ENCODE measurements at regions not wholly inside any gene's neighbourhood (a gene's known extent, or its start where the extent isn't known, plus 50 kb on each side); places are given as distances from the start of the nearest gene placed in this dataset.

DNA sequence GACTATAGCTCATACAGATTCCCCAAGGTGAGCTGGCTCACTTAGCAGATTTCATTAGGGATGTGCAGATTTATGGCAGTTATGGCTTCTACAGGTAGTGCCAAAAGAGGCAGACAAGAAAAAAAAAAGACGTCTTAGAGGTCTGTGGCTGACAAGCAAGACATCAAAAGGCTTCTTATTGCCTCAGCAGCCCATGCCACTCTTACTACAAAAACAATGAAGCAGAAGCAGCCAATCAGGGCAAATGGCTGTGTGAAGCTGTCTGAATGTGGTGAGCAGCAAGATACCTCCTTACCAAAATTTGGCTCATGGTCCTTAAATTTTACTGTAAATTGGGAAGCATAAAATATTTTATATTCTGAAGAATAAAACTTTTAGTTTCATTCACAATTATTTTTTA is 557.5 kb upstream of the GOLIM4 start:
- DNase-seq (ENCODE audit: low spot score): no peak

- DNase-seq (ENCODE audit: low spot score): no peak
Observed at GRCh38 chr3:168648321-168648720, 552.6 kb upstream of the GOLIM4 start.

GRCh38 chr3:168647582-168647981 is 551.9 kb upstream of the GOLIM4 start:
- DNase-seq (ENCODE audit: low spot score): peak; percentile 20

DNA sequence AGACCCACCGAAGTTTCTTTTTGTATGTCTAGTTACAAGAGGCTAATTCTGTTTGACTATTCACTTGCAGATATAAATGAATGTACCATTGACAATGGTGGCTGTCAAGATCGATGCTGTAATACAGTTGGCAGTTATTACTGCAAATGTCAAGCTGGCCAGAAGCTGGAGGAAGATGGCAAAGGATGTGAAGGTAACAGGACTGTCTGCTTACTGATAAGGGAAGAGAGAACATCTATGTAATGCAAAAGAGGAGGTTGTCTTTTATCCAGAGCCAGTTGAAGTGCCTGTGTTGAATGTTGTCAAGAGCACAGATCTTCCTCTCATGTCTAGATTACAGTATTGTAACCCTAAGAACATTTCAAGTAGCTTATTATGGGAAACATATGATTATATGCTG is 549.5 kb upstream of the GOLIM4 start:
- DNase-seq (ENCODE audit: low spot score): no peak

DNA sequence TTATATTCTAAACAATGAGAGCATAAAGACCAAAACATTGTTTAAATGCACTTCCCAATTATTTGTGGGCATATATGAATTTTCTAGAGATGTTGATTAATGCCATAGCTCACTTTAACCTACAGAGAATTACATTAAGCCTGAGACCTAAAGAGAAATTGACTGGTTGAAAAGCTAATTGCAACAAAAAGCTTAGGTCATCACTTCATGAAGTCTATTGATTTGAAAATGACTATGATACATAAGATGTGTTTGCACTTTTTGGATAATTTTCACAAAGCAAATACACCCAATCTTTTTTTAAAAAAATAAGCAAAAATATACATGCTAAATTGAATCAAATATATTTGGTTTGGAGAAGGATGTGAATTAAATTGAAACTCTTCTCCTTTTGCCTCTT is 532.8 kb upstream of the GOLIM4 start:
- DNase-seq (ENCODE audit: low spot score): no peak

DNA sequence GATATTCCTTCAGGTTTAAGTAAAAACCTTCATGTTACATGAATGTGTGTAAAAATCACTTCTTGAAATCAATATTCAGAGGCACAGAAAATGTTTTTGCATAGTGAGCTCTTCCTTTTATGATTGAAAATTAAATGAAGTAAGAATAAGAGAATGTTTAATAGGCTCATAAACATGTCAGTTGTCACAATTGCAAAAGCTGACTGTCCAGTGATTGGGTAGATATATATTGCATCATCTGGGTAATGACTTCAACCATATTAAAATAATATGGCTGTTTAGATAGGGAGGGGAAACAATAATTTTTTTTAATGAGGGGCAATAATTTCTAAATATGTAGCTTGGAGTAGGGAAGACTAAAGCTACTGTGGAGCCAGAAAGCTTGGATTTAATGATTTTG is 529.8 kb upstream of the GOLIM4 start:
- no peak for DNase-seq (ENCODE audit: low spot score)

- DNase-seq (ENCODE audit: low spot score): no peak
Observed at GRCh38 chr3:168624892-168625448, 529.2 kb upstream of the GOLIM4 start.

- no peak for DNase-seq (ENCODE audit: low spot score)
Observed at GRCh38 chr3:168624195-168624594, 528.5 kb upstream of the GOLIM4 start.

GRCh38 chr3:168622795-168623194 is 527.1 kb upstream of the GOLIM4 start:
- DNase-seq (ENCODE audit: low spot score): no peak

- DNase-seq (ENCODE audit: low spot score): peak; percentile 39
Observed at GRCh38 chr3:168620854-168621253, 525.1 kb upstream of the GOLIM4 start.

- no peak for DNase-seq (ENCODE audit: low spot score)
Observed at GRCh38 chr3:168618827-168619470, 523.2 kb upstream of the GOLIM4 start.

- DNase-seq (ENCODE audit: low spot score): no peak
Observed at GRCh38 chr3:168617658-168618057, 521.9 kb upstream of the GOLIM4 start.

GRCh38 chr3:168616915-168617314 is 521.2 kb upstream of the GOLIM4 start:
- DNase-seq (ENCODE audit: low spot score): no peak

DNA sequence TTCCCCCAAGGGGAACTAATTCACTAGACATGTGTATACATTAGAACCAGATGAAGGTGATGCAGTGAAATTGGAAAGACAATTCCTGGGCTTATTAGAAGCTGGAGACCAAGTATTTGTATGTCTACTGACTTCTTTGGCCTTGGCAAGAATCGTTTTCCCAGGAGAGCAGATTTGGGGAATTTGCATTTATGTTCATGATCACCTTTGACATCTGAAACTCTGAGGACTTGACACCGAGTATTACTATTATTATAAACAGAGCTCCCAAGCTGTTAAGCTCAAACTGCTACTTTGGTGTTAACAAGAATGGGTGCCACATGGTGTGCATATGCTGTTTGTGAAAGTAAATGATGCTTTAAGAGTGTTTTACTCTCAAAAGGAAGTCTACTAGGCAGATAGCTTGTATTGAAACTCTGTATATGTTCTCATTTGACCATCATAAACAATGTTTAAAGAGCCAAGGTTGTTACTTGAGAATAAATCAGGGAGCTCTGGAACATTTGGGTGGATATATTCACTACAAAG is 519.8 kb upstream of the GOLIM4 start:
- DNase-seq (ENCODE audit: low spot score): no peak

DNA sequence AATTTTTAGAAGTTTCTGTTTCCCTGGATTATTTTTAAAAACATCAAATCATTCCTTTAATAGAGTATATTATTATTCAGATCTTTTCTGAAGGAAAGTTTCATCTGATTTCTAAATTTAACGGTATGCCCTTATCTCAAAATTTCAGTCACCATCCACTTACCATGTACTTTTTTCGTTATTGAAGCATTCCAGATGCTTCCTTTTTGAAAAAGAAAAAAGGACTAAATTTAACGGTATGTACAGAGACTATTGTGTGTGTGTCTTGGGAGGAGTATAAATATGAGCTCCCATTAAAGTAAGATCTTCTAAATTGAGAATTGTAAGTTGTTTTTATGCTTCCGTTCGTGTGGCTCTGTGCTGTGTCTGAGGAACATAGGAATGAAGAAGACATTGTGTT is 517.4 kb upstream of the GOLIM4 start:
- no peak for DNase-seq (ENCODE audit: low spot score)

DNA sequence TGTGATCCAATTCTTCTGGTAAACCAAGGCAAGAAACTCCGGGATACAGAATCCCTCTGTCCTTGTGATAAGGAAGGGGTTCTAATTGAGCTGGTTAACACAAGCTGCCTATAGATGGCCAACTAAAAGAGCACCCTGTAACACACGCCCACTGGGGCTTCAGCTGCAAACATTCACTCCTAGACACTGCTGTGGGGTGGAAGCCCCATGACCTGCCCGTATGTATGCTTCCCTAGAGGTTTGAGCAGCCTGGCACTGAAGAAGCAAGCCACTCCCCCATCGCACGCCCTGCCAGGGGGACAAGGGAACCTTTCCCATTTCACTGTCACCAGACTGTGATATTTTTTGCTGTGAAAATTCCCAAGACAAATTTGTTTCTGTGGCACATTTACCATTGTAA is 516.9 kb upstream of the GOLIM4 start:
- DNase-seq (ENCODE audit: low spot score): no peak

DNA sequence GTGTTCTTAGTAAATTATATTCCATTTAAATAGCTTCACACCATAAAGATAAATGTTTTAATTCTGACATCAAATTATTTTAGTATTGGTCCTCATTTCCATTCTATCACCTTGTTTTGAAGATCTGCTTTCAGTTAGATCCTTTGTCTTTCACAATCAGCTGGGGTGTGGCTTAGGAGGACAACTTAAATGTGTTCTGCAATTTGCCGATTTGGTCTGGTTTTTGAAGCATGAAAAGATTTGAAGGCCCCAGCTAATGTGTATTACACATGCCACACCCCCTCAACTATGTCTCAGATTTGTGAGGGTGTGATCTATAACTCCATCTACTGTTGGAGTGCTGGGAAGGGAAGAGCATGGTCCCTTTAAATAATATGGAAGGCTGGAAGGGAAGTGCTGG is 516.1 kb upstream of the GOLIM4 start:
- no peak for DNase-seq (ENCODE audit: low spot score)

DNA sequence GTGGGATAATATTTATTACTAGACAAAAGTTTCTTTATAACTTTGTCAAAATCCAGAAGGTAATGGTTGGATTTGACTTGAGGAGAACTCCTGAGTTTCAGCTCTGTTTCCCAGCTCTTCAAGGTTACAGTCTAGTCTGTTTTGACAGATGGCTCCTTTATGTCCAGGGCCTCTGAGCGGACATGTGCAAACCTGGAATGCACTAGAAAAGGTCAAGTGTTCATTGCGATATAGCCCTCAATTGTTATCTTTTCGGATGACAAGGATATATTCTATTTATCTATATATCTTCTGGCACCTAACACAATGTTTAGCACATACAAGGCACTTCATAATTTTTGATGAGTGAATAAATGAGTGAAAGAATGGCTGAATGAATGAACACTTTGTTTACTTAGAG is 513.2 kb upstream of the GOLIM4 start:
- DNase-seq (ENCODE audit: low spot score): no peak

GRCh38 chr3:168604767-168605166 is 509.0 kb upstream of the GOLIM4 start:
- DNase-seq (ENCODE audit: low spot score): no peak

GRCh38 chr3:168598250-168598649 is 502.5 kb upstream of the GOLIM4 start:
- no peak for DNase-seq (ENCODE audit: low spot score)

DNA sequence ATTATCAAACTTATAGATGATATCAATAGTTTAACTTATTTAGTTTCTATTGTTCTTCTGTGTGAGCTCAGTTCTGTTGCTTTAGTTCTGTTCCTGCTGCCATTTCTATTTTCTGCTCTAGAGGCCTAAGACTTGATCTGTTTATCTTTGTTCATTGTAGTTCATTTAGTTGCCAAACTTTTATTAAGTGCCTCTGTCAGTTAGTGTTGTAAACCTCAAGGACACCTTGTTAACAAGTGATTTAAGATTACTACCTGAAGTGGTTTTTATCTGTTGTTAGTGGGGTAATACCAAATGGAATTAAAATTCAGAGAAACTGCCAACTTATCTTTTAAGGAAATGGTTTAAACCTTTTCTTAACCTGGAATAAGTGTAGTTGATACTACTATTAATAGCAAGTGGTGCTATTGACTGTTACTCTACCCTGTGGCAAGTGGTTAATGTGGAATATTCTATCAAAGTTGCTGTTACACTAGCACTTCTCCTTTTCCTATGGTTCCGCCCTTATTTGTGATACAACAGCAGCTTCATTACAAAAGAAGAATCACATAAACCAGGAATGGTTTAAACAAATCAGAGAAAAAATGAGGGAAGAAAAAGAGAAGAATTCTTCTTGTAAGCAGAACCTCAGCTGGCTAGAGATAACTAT is 500.6 kb upstream of the GOLIM4 start:
- no peak for DNase-seq (ENCODE audit: low spot score)

GRCh38 chr3:168591587-168591986 is 495.9 kb upstream of the GOLIM4 start:
- no peak for DNase-seq (ENCODE audit: low spot score)

GRCh38 chr3:168589376-168589775 is 493.7 kb upstream of the GOLIM4 start:
- no peak for DNase-seq (ENCODE audit: low spot score)

Measured in H4 (cell line).